Cerebellar cortex (tissue), 1 donor: ENCODE measurements at regions not wholly inside any gene's neighbourhood (a gene's known extent, or its start where the extent isn't known, plus 50 kb on each side); places are given as distances from the start of the nearest gene placed in this dataset.

ENCODE experiments used
- DNase-seq: peaks from one replicate; pipeline ENCODE4 v3.0.0-alpha.2; 2015; ENCODE audit warnings: low spot score

- no peak for DNase-seq
Observed at GRCh38 chr5:26227245-26227644, 811.1 kb downstream of the CDH9 start.

DNA sequence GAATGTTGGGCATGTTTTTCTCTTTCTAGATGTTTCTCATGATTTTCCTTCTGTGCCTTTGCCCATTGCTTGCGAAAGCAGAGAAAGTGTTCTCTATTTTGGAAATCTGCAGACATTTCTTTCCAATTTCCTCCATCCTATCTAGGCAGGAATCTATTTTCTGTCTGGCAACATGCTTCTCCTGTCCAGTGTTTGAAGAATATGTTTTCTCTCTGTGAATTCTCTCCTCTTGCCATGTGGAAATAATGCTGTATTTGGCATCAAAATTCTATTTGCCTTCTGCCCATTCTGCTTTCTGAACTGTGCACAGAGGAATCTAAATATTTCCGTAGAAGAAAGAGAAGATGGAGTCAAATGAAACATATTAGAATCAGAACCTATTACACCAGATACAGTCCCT, 833.3 kb downstream of the CDH9 start:
- peak; percentile 65 for DNase-seq

DNA sequence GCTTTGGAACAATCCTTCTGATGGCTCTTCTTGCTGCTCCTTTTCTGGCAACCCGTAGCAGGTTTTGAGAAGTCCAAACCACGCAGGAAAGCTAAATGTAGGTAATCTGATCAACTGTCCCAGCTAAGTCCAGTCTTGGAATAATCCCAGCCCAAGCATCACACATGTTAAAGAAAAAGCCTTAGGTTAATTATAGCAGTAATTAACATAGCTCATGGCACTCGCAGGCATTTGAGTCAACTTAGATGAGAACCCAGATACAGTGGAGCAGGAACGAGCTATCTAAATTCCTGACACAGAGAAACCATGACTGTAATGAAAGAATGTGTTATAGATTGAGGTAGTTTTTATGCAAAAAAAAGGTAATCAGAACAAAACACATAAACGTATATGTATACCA, 844.8 kb downstream of the CDH9 start:
- no peak for DNase-seq

DNA sequence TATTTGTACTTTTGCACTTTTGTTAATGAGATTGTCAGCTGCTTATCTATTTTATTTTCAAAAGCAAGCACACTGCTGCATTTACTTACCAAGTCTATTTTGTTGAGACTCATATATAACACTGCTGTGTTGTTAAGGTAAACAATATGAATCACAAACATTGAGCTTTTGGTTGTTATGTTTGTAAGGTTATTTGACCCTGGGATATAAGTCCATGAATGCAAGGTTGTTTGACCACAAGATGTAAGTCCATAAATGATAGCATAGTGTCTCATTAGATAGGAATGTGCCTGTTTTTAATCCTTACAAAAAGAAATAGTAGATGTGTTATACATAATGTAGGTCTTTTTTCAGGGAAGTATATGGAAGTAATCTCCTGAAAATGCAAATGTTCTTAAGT, 845.9 kb downstream of the CDH9 start:
- no peak for DNase-seq

DNA sequence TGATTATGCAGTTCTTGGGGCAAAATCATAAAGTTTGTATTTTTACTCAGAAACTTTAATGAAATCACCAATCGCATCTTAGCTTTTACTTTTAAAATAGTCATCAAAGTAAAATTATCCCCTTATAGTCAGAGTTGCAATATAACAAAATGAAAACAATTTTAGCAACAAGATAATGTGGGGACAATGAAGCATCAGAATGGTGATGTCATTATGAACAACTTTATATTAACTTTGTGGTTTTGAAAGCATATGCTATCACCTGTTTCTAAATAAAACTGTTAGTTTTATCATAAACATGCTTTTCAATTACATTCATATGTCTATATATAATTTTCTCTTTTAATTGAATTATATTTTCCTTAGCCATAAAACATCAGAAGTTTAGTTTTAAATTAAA, 856.8 kb downstream of the CDH9 start:
- no peak for DNase-seq

DNA sequence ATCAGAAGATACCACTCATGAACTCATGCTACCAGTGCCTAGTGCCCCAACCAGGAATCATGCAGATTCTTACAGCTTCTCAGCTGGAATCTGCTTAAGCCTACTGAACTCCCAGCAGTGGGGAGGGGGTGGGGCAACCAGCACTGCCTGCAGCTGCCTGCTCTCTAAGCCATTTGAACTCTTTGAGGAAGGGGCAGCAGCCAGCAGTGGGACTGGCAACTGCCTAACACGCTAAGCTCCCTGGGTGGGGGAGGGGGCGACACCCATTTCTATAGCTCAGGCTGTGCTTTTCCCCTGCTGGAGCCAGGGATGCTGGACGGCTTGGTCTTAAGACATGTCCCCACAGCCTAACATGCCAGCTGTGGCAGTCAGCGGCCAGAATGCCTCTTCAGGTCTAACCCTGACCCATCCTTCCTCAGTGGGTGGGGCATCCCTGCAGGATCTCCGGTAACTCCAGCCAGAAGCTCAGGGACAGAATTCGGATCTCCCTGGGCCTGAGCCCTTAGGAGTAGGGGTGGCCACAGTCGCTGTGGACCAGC, 889.7 kb downstream of the CDH9 start:
- no peak for DNase-seq

- no peak for DNase-seq
Observed at GRCh38 chr5:26143259-26143658, 895.1 kb downstream of the CDH9 start.

DNA sequence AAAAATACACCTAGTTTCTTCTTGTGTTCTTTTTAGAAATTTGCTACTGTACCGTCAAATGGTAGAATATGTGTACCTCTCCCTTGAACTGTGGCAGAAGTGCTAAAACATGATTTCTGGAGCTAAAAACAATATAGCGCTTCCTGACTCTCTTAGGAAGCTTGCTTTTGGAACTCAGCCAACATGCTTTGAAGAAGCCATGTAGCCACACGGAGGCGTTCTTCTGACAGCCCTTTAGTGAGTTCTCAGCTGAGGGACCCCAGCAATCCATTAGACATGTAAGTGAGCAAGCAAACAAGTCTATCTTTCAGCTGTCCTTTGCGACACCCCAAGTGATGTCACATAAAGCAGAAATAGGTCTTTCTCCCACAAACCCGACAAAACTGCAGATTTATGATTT, 917.0 kb downstream of the CDH9 start:
- peak; percentile 14 for DNase-seq

GRCh38 chr5:26104175-26104574, 934.2 kb downstream of the CDH9 start:
- no peak for DNase-seq

- DNase-seq = no peak
Observed at GRCh38 chr5:26060212-26060611, 978.2 kb downstream of the CDH9 start.

DNA sequence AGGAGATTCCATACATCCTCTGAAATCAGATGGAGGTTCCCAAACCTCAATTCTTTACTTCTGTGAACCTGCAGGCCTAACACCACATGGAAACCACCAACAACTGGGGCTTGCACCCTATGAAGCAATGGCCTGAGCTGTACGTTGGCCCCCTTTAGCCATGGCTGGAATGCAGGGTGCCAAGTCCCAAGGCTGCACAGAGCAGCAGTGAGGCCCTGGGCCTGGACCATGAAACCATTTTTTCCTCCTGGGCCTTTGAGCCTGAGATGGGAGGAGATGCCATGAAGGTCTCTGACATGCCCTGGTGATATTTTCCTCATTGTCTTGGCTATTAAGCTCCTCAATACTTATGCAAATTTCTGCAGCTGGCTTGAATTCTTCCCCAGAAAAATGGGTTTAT, 983.8 kb downstream of the CDH9 start:
- no peak for DNase-seq

DNA sequence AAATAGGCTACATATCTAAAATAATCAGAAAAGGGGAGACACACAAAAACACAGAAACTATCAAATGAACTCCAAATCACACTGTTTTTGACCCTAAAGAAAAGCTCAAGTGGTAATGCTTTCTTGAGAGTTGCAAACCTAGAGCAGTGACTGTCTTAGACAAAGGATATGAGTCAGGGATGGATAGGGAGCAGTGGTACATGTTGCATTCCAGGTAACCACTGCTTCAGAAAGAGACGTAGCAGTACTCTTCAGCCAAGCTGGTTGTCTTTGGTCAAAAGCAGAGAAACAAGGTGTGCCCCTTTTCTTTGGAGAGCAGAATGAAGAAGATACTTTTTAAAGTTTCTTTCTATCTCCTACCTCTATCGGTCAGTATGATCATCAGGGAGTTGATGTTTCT, 1003.6 kb downstream of the CDH9 start:
- no peak for DNase-seq

GRCh38 chr5:26031481-26031880, 1006.9 kb downstream of the CDH9 start:
- DNase-seq = no peak

- no peak for DNase-seq
Observed at GRCh38 chr5:26026044-26026443, 1012.3 kb downstream of the CDH9 start.

DNA sequence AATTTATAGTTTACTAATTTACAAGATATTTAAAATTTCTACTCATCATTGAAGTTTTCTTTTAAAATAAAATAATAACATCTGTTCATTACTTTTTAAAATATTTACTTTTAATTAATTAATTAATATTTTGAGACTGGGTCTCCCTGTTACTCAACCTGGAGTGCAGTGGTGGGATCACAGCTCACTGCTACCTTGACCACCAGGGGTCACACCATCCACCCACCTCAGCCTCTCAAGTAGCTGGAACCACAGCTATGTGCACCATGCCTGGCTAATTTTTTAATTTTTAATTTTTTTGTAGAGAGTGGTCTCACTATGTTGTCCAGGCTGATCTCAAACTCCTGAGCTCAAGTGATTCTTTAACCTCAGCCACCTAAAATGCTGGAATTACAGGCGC, 1013.6 kb downstream of the CDH9 start:
- DNase-seq = no peak

GRCh38 chr5:26023361-26023760, 1015.0 kb downstream of the CDH9 start:
- no peak for DNase-seq

GRCh38 chr5:26014206-26014605, 1024.2 kb downstream of the CDH9 start:
- DNase-seq = no peak

DNA sequence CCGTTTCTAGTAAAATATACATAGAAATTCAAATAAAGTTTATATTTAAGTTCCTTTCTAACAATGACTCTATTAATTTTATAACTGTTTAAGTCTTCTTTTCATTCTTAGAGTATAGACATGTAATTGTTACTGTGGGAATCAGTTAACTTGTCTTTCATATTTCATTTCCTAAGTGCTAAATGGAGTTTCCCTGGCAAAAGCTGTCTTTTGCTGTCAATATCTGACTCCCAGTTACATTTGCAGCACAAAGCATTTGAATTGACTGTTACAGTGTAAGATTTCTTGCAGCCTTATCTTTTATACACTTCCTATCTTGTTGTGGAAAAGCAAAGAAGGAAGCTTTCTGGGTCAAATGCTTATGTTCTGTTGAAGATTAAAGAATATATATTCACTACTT, 1026.3 kb downstream of the CDH9 start:
- DNase-seq = no peak

GRCh38 chr5:26009742-26010141, 1028.6 kb downstream of the CDH9 start:
- no peak for DNase-seq

DNA sequence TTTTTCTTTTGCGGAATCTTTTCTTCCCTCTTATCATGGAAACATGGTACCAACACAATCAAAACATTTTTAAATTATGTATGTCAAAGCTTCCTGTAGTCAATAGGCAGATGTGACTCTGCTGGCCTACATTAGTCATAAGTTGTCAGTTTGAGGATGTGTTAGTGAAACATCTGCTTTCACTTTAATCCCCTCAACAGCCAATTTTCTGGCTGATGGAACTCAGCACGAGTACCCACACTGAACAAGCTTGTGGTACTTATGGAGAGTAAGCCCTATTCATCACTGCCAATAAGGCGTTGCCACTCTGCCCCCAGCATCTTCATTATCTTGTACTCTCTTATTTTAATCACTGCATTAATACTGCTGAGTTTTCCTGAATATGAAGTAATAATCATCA, 1034.4 kb downstream of the CDH9 start:
- no peak for DNase-seq

DNA sequence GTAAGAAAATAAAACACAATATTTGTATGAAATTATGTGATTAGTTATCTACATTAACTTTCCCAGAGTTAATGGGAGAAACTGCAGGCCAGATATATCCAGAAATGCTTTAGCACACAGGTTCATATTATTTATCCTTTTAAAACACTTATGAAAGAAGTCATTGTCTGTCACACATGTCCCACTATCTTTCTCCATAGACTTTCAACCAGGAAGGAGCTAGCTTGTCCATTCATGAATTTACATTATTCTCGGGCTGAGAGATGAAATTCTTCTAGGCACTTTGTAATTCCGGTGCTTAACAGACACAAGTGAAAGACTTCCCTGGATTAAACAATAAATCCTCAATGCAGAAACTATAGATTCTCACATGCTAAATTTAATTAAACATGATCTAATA, 1043.2 kb downstream of the CDH9 start:
- no peak for DNase-seq

DNA sequence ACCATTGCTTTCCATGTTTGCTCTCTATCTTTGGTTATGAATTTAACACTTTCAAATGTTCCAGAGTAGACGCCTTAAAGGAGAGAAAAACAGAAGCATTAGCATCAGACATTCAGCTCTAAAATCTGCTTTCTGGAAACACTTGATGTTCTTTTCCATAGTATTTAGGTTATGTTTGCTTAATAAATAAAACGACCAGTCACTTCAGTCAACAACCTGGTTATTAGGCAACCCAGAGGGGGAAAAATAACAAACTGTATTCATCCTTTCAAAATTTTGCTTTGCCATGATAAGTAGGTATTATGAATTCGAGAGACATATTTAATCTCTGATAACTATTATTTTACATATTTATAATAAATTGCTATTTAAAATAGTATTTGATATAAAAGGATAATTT, 1044.7 kb downstream of the CDH9 start:
- DNase-seq = no peak

GRCh38 chr5:25991639-25992038, 1046.7 kb downstream of the CDH9 start:
- DNase-seq = no peak

- DNase-seq = no peak
Observed at GRCh38 chr5:25990771-25991170, 1047.6 kb downstream of the CDH9 start.

DNA sequence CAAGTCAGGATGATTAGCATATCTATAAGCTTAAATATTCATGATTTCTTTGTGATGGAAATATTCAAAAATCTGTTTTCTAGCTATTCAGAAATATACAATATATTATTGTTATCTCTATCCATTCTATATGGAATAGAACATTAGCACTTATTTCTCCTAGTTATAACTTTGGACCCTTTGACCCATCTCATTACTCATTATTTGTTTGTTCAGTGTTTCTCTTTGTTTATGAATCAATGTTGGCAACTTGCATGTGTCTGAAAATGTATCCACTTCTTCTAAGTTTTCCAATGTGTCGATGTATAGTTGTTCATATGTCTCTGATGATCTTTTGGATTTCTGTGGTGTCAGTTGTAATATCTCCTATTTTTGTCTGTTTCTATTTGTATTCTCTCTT, 1059.3 kb downstream of the CDH9 start:
- no peak for DNase-seq
